SK-N-SH (cell line): ENCODE measurements at regions not wholly inside any gene's neighbourhood (a gene's known extent, or its start where the extent isn't known, plus 50 kb on each side); places are given as distances from the start of the nearest gene placed in this dataset.

Experiments
- CTCF ChIA-PET: fragments of 300-600, 350-600 bp; formaldehyde crosslinking; extraction: SDS; loops from one replicate; lab custom pipeline; 2021; lab: Yijun Ruan, JAX
- POLR2A ChIA-PET: fragments of 350-600 bp; sonication (Branson Sonifier 250); formaldehyde crosslinking; extraction: SDS; loops from one replicate; lab custom pipeline; 2020; ENCODE audit warnings: antibody characterized with exemption, inconsistent platforms; lab: Yijun Ruan, JAX
- DNase-seq: peaks from one replicate; pipeline ENCODE4 v3.0.0; 2012
- H2AFZ ChIP-seq: fragments of 200-600 bp; sonication (generic); 2 replicates; pipeline ENCODE4 v1.8.1; 2016; ENCODE audit warnings: antibody characterized with exemption, mild to moderate bottlenecking, low read depth
- H3F3A ChIP-seq: fragments of 200-600 bp; sonication (generic); replicated peaks from 2 replicates; pipeline ENCODE3; 2016; ENCODE audit warnings: antibody characterized with exemption, mild to moderate bottlenecking; ENCODE audit not compliant: insufficient read depth
- H3K27ac ChIP-seq, 2 experiments: fragments of 200-500 bp in 1 of 2; fragments of 200-600 bp in 1 of 2; sonication (Bioruptor generic) in 1 of 2; sonication (generic), shearing (Covaris generic) in 1 of 2; 2 replicates each; pipeline versions ENCODE4 v1.5.1 to v1.6.1; 2014 to 2016; ENCODE audit warnings: low read depth in 2 of 2, inconsistent platforms in 1 of 2, low read length in 1 of 2, mild to moderate bottlenecking in 1 of 2, mixed read lengths in 1 of 2
- H3K27me3 ChIP-seq: fragments of 200-600 bp; sonication (generic), shearing (Covaris generic); 2 replicates; pipeline ENCODE4 v1.6.1; 2016; ENCODE audit warnings: mixed run types; ENCODE audit not compliant: insufficient read depth
- H3K36me3 ChIP-seq, 2 experiments: fragments of 200-500 bp in 1 of 2; fragments of 200-600 bp in 1 of 2; sonication (Bioruptor generic) in 1 of 2; sonication (generic) in 1 of 2; replicated peaks in 1 of 2; 2 replicates each; pipeline versions ENCODE3 to v1.5.1; 2014 to 2016; ENCODE audit warnings: low read length in 1 of 2, mild to moderate bottlenecking in 1 of 2; ENCODE audit not compliant: insufficient read depth in 2 of 2, control insufficient read depth in 1 of 2
- H3K4me1 ChIP-seq, 2 experiments: fragments of 200-500 bp in 1 of 2; fragments of 200-600 bp in 1 of 2; sonication (Bioruptor generic) in 1 of 2; sonication (generic), shearing (Covaris generic) in 1 of 2; 2 replicates each; pipeline versions ENCODE4 v1.5.1 to v1.6.1; 2014 to 2016; ENCODE audit warnings: low read depth in 1 of 2, low read length in 1 of 2, mixed run types in 1 of 2; ENCODE audit not compliant: insufficient read depth in 2 of 2, control insufficient read depth in 1 of 2
- H3K4me2 ChIP-seq: fragments of 200-600 bp; sonication (generic), shearing (Covaris generic); 2 replicates; pipeline ENCODE4 v1.6.1; 2017; ENCODE audit warnings: mixed run types
- H3K4me3 ChIP-seq, 2 experiments: fragments of 200-500 bp in 1 of 2; fragments of 200-600 bp in 1 of 2; sonication (Bioruptor generic) in 1 of 2; sonication (generic), shearing (Covaris generic) in 1 of 2; 2 replicates each; pipeline versions ENCODE4 v1.5.1 to v1.8.1; 2014 to 2016; ENCODE audit warnings: low read depth in 2 of 2, inconsistent platforms in 1 of 2, low read length in 1 of 2, mild to moderate bottlenecking in 1 of 2, mixed read lengths in 1 of 2, moderate library complexity in 1 of 2
- H3K79me2 ChIP-seq: fragments of 200-600 bp; sonication (generic); 2 replicates; pipeline ENCODE4 v1.8.1; 2017; ENCODE audit warnings: mild to moderate bottlenecking; ENCODE audit not compliant: insufficient read depth
- H3K9ac ChIP-seq: fragments of 200-600 bp; sonication (generic); 2 replicates; pipeline ENCODE4 v1.6.1; 2017; ENCODE audit warnings: mixed run types
- H3K9me2 ChIP-seq: fragments of 200-600 bp; sonication (generic); 2 replicates; pipeline ENCODE4 v1.6.1; 2017; ENCODE audit warnings: mixed run types
- H3K9me3 ChIP-seq: fragments of 200-600 bp; sonication (generic); 2 replicates; pipeline ENCODE4 v1.6.1; 2017; ENCODE audit warnings: mixed run types, mild to moderate bottlenecking, moderate library complexity
- H4K20me1 ChIP-seq: fragments of 200-600 bp; sonication (generic); 2 replicates; pipeline ENCODE4 v1.6.1; 2017; ENCODE audit warnings: mild to moderate bottlenecking, mixed run types; ENCODE audit not compliant: insufficient read depth
- ELF1 ChIP-seq: IDR thresholded peaks from 2 replicates; pipeline ENCODE4 v1.4.0; 2012
- FOSL2 ChIP-seq: IDR thresholded peaks from 2 replicates; pipeline ENCODE4 v1.4.0; 2012; ENCODE audit warnings: low read depth, mild to moderate bottlenecking, moderate library complexity, borderline replicate concordance
- FOXJ3 ChIP-seq: sonication (generic); formaldehyde crosslinking; IDR thresholded peaks from 2 replicates; pipeline ENCODE4 v1.5.1; 2020; ENCODE audit warnings: mild to moderate bottlenecking, missing genetic modification reagents
- FOXM1 ChIP-seq: IDR thresholded peaks from 2 replicates; pipeline ENCODE4 v1.4.0; 2012; ENCODE audit warnings: low read depth, mild to moderate bottlenecking
- GABPA ChIP-seq: IDR thresholded peaks from 2 replicates; pipeline ENCODE4 v1.4.0; 2012; ENCODE audit warnings: low read depth, mild to moderate bottlenecking
- GATA2 ChIP-seq: sonication (generic); formaldehyde crosslinking; IDR thresholded peaks from 2 replicates; pipeline ENCODE4 v1.5.0; 2020; ENCODE audit warnings: mild to moderate bottlenecking, missing genetic modification reagents
- MAX ChIP-seq: IDR thresholded peaks from 2 replicates; pipeline ENCODE4 v1.4.0; 2012; ENCODE audit warnings: low read depth
- MEF2A ChIP-seq: IDR thresholded peaks from 2 replicates; pipeline ENCODE4 v1.4.0; 2012; ENCODE audit warnings: low read depth, borderline replicate concordance
- MXI1 ChIP-seq: IDR thresholded peaks from 2 replicates; pipeline ENCODE4 v1.6.1; 2012; ENCODE audit warnings: mild to moderate bottlenecking, low read depth, low read length, improper control_type of control experiment
- POLR2AphosphoS5 ChIP-seq: IDR thresholded peaks from 2 replicates; pipeline ENCODE4 v1.6.1; 2012; ENCODE audit warnings: low read depth, low read length
- RAD21 ChIP-seq: IDR thresholded peaks from 2 replicates; pipeline ENCODE4 v1.6.1; 2012; ENCODE audit warnings: mild to moderate bottlenecking, low read length
- RCOR1 ChIP-seq: fragments of 150-350 bp; IDR thresholded peaks from 2 replicates; pipeline ENCODE4 v1.6.1; 2017; ENCODE audit warnings: antibody characterized with exemption, low read length
- SIN3A ChIP-seq: IDR thresholded peaks from 2 replicates; pipeline ENCODE4 v1.6.1; 2012; ENCODE audit warnings: low read depth, mild to moderate bottlenecking, low read length, moderate library complexity, borderline replicate concordance
- TCF12 ChIP-seq: IDR thresholded peaks from 2 replicates; pipeline ENCODE4 v1.4.0; 2012
- USF1 ChIP-seq: IDR thresholded peaks from 2 replicates; pipeline ENCODE4 v1.4.0; 2012; ENCODE audit warnings: low read depth, borderline replicate concordance
- YY1 ChIP-seq: IDR thresholded peaks from 2 replicates; pipeline ENCODE4 v1.4.0; 2012; ENCODE audit warnings: low read depth, mild to moderate bottlenecking
- WGBS: methylation state at CpG from one replicate; pipeline ENCODE4 v1.1.6; 2017; ENCODE audit warnings: low lambda C conversion rate; 5-methylcytosine and 5-hydroxymethylcytosine counted together
- TF ChIP-seq, protein P1 (sequence below): IDR thresholded peaks from 2 replicates; pipeline ENCODE4 v1.6.1; 2012; ENCODE audit warnings: mild to moderate bottlenecking, low read depth, low read length, moderate library complexity

GRCh38 chr13:40447857-40448256, 218.6 kb downstream of the FOXO1 start:
- Histone ChIP-seq H3F3A (no peaks in the 10 kb centered on the region), H3K4me1 (peaks cover 0 to 4% of the 10 kb centered on the region in 2 experiments; a peak in 1 of 4 replicates), H3K79me2 (no peaks in the 10 kb centered on the region), H3K27me3 (no peaks in the 10 kb centered on the region), H3K9me3 (no peaks in the 10 kb centered on the region), H2AFZ (no peak overlapping the region), H3K36me3 (no peaks in the 10 kb centered on the region), H3K27ac (no peak overlapping the region), H4K20me1 (no peaks in the 10 kb centered on the region), H3K4me3 (no peak overlapping the region), H3K9ac (no peak overlapping the region), H3K9me2 (no peaks in the 10 kb centered on the region), H3K4me2 (no peak overlapping the region)
- ChIA-PET POLR2A (no interaction called here), CTCF (no interaction called here)
- no peak for DNase-seq
- TF ChIP-seq RAD21 (no peak), MAX (no peak), YY1 (no peak), ELF1 (no peak), FOSL2 (no peak), GATA2 (no peak), MEF2A (no peak), POLR2AphosphoS5 (no peak), SIN3A (no peak), FOXM1 (no peak), GABPA (no peak), TCF12 (no peak), FOXJ3 (no peak), MXI1 (no peak), RCOR1 (no peak), USF1 (no peak)
- TF ChIP-seq, protein P1, sequence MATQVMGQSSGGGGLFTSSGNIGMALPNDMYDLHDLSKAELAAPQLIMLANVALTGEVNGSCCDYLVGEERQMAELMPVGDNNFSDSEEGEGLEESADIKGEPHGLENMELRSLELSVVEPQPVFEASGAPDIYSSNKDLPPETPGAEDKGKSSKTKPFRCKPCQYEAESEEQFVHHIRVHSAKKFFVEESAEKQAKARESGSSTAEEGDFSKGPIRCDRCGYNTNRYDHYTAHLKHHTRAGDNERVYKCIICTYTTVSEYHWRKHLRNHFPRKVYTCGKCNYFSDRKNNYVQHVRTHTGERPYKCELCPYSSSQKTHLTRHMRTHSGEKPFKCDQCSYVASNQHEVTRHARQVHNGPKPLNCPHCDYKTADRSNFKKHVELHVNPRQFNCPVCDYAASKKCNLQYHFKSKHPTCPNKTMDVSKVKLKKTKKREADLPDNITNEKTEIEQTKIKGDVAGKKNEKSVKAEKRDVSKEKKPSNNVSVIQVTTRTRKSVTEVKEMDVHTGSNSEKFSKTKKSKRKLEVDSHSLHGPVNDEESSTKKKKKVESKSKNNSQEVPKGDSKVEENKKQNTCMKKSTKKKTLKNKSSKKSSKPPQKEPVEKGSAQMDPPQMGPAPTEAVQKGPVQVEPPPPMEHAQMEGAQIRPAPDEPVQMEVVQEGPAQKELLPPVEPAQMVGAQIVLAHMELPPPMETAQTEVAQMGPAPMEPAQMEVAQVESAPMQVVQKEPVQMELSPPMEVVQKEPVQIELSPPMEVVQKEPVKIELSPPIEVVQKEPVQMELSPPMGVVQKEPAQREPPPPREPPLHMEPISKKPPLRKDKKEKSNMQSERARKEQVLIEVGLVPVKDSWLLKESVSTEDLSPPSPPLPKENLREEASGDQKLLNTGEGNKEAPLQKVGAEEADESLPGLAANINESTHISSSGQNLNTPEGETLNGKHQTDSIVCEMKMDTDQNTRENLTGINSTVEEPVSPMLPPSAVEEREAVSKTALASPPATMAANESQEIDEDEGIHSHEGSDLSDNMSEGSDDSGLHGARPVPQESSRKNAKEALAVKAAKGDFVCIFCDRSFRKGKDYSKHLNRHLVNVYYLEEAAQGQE, result no peak
- WGBS, result 56% methylated on average over 3 of the region's 3 CpGs
